Activated CD4-positive, alpha-beta T cell treated with anti-CD3 and anti-CD28 coated beads for 36 hours (primary cell): ENCODE measurements at regions not wholly inside any gene's neighbourhood (a gene's known extent, or its start where the extent isn't known, plus 50 kb on each side); places are given as distances from the start of the nearest gene placed in this dataset.

Experiments
- ATAC-seq: fragments of 200-7000 bp; cut with Tn5 transposase; one replicate; pipeline ENCODE4 v1.10.0; 2021; ENCODE audit warnings: mild to moderate bottlenecking, moderate library complexity
- CTCF ChIA-PET: fragments of 350-600 bp; sonication (Branson Sonifier 250); formaldehyde crosslinking; loops from one replicate; lab custom pipeline; 2021; ENCODE audit warnings: antibody characterized with exemption; lab: Charles Lee
- POLR2A ChIA-PET: fragments of 350-600 bp; sonication (Branson Sonifier 250); formaldehyde crosslinking; loops from one replicate; lab custom pipeline; 2021; ENCODE audit warnings: antibody characterized with exemption, inconsistent platforms; lab: Charles Lee
- DNase-seq: peaks from one replicate; pipeline ENCODE4 v3.0.0-alpha.2; 2020
- H3K27ac Mint-ChIP-seq: one replicate; pipeline ENCODE4 v1.8.0; 2021; ENCODE audit warnings: mixed read lengths
- H3K27me3 Mint-ChIP-seq: one replicate; pipeline ENCODE4 v1.8.0; 2021; ENCODE audit warnings: mixed read lengths
- H3K36me3 Mint-ChIP-seq: one replicate; pipeline ENCODE4 v1.8.0; 2021; ENCODE audit warnings: low read depth, mixed read lengths
- H3K4me1 Mint-ChIP-seq: one replicate; pipeline ENCODE4 v1.8.0; 2021; ENCODE audit warnings: mixed read lengths
- H3K4me3 Mint-ChIP-seq: one replicate; pipeline ENCODE4 v1.8.0; 2021; ENCODE audit warnings: mild to moderate bottlenecking, moderate library complexity, mixed read lengths
- H3K9me3 Mint-ChIP-seq: one replicate; pipeline ENCODE4 v1.8.0; 2021; ENCODE audit warnings: low read depth, mixed read lengths
- intact Hi-C, 2 experiments: fragments of 100-400 bp; cut with DNase I in 1 of 2; cut with micrococcal nuclease in 1 of 2; formaldehyde crosslinking; loops; one replicate each; pipeline versions ENCODE4 v1.14.2 to v1.15.1; 2022 to 2024; cut with DNase I, micrococcal nuclease

DNA sequence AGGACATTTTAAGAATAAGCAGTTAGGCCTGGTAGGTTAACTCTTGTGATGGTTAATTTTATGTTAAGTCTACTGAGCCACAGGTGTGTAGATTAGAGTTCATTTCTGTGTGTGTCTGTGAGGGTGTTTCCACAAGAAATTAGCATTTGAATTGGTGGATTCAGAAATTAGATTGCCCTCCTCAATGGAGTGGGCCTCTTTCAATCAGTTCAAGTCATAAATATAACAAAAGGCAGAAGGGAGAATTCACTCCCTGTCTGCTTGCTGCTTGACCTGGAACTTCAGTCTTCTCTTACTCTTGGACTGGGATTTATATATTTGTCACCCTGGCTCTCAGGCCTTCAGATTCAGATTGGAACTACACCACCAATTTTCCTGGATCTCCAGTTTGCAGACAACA lies 55.3 kb upstream of the POM121L12 start:
- intact Hi-C loops, result no loop called here
- CTCF ChIA-PET, result no interaction called here

DNA sequence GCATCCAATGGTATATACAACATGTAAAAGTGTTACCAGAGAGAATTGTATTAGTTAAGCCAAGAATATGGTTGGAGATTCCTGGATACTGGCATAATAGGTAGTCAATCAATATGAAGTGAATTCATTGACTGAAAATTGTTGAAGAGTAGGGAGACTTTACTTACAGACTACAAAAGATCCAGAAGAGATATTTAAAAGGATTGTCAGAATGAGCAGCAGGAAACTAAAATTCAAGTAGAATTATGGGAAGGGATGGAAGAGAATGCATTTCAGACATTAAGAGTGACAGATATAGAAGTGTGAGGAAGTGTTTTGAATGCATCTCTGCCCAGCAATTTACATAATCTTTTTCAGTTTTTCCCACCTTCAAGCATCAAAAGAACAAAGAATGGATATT lies 62.3 kb upstream of the POM121L12 start:
- CTCF ChIA-PET, result no interaction called here
- POLR2A ChIA-PET, result no interaction called here
- DNase-seq (no peak), ATAC-seq (no peak)
- H3K9me3 Mint-ChIP-seq, result peaks cover 8% of the 10 kb centered on the region
- intact Hi-C loops, result loop anchor here in 1 of 2 experiments (1.0 kb wide), 1 partner anchor 23 kb away; no protein-coding TSS in a partner anchor
- H3K36me3 Mint-ChIP-seq, result no peaks in the 10 kb centered on the region
- no peaks in the 10 kb centered on the region for H3K27me3 Mint-ChIP-seq
- H3K4me1 Mint-ChIP-seq, result no peaks in the 10 kb centered on the region
- H3K4me3 Mint-ChIP-seq, result no peak overlapping the region
- no peak overlapping the region for H3K27ac Mint-ChIP-seq

More for the DNA sequence above, 55.3 kb upstream of the POM121L12 start:
- Mint-ChIP-seq H3K27ac (no peak overlapping the region), H3K4me1 (no peaks in the 10 kb centered on the region), H3K4me3 (no peak overlapping the region), H3K9me3 (peaks cover 13% of the 10 kb centered on the region), H3K27me3 (no peaks in the 10 kb centered on the region), H3K36me3 (no peaks in the 10 kb centered on the region)
- POLR2A ChIA-PET, result no interaction called here
- DNase-seq, result no peak
- ATAC-seq, result no peak

DNA sequence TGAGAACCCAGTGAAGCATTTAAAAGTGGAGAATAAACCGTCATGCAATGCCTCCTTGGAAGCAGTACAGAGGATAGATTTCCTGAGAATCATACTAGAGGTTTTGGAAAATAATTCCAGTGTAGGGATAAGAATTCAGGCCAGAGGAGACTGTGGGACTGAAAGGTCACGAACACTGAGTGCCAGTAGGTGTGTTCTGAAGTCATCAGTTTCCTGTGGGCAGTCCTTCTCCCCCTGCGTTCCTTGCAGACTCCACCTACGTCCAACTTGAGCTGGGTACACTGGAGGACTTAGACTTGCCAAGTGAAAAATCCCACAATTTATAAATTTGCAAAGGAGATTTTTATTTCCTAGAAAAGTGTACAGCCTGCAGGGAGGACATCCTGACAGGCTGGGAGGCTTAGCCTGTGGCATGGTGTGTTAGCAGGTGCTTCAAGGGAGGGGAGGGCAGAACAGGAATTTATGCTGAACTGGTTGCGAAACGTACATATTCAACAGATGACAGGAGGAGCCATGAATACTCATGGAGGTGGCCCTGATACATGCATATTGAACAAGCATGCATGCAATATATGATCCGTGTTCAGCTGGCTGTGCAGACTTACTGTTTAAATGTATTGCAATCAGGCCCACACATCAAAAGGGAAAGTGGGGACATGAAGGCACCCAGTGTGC lies 72.9 kb upstream of the POM121L12 start:
- H3K27ac Mint-ChIP-seq, result no peak overlapping the region
- intact Hi-C loops, result no loop called here
- POLR2A ChIA-PET, result no interaction called here
- H3K27me3 Mint-ChIP-seq, result no peaks in the 10 kb centered on the region
- H3K4me3 Mint-ChIP-seq, result no peak overlapping the region
- peaks cover 7% of the 10 kb centered on the region for H3K9me3 Mint-ChIP-seq
- H3K4me1 Mint-ChIP-seq, result no peaks in the 10 kb centered on the region
- ATAC-seq (no peak), DNase-seq (no peak)
- CTCF ChIA-PET, result no interaction called here
- H3K36me3 Mint-ChIP-seq, result no peaks in the 10 kb centered on the region

DNA sequence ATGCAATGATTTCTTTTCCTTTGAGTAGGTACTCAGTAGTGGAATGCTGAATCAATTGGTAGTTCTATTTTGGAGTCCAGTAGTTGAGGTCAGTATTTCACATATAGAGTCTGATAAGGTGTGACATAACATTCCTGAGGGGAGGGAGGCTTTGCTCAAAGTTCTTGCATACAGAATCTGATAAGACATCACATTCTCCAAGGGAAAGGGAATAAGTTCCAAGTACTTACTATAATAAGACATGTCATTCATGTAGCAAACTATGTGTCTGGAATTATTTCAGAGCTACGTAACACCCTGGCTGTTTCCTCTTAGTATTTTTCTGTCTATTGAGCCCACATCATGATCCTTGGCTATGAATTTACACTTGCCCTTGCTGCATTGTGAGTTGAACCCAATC lies 74.3 kb upstream of the POM121L12 start:
- Mint-ChIP-seq H3K27ac (no peak overlapping the region), H3K4me1 (no peaks in the 10 kb centered on the region), H3K4me3 (no peak overlapping the region), H3K9me3 (peaks cover 13% of the 10 kb centered on the region), H3K36me3 (no peaks in the 10 kb centered on the region), H3K27me3 (no peaks in the 10 kb centered on the region)
- no peak for ATAC-seq
- ChIA-PET POLR2A (no interaction called here), CTCF (no interaction called here)
- intact Hi-C loops, result no loop called here
- no peak for DNase-seq

DNA sequence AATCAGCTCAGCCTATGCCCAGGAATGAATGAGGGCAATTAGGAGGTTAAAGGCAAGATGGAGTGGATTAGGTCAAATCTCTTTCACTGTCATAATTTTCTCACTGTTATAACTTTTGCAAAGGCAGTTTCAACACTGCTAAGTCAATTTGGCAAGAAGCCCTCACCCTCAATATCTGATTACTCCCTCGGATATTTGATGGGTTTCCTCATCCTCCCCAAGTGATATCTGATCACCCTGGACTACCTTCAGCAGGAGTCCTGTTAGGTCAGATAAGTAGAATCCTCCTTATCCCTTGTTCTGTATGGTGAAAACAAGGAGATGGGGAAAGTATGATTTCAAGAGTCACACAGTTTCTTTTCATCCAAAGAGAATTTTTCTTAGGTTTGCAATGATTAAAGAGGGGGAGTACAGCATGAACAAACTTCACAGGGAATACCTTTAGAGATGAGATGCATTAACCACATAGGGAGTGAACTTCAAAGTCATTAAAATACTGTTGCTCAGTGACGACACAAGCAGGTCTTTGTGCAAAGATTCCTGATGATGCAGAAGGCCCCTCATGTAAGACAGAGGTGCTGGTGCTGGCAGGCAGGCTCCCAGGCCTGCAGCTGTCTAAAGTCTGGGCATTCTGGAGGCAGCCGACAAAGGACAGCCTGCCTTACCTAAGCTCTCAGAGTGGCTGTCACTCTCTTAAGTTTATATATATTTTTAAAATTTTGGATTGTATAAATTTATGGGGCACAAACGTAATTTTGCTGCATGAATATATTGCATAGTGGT lies 75.4 kb upstream of the POM121L12 start:
- DNase-seq, result no peak
- intact Hi-C loops, result no loop called here
- ATAC-seq, result no peak
- no peaks in the 10 kb centered on the region for H3K27me3 Mint-ChIP-seq
- H3K9me3 Mint-ChIP-seq, result peaks cover 13% of the 10 kb centered on the region
- CTCF ChIA-PET, result no interaction called here
- H3K36me3 Mint-ChIP-seq, result no peaks in the 10 kb centered on the region
- H3K4me3 Mint-ChIP-seq, result no peak overlapping the region
- H3K4me1 Mint-ChIP-seq, result no peaks in the 10 kb centered on the region
- POLR2A ChIA-PET, result no interaction called here
- H3K27ac Mint-ChIP-seq, result no peak overlapping the region

DNA sequence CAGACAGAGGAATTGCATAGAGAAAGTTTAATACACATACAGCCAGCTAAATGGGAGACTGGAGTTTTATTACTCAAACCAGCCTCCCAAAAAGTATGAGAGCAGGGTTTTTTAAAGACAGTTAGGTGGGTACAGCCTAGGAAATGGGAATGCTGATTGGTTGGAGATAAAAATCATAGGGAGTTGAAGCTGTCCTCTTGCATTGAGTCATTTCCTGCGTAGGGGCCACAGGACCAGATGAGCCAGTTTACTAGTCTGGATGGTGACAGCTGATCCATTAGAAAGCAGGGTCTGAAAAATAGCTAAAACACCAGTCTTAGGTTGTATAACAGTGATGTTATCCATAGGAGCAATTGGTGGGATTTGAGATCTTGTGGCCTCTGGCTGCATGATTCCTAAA lies 76.1 kb upstream of the POM121L12 start:
- Mint-ChIP-seq H3K4me3 (no peak overlapping the region), H3K27me3 (no peaks in the 10 kb centered on the region), H3K9me3 (peaks cover 11% of the 10 kb centered on the region), H3K27ac (no peak overlapping the region), H3K36me3 (no peaks in the 10 kb centered on the region), H3K4me1 (no peaks in the 10 kb centered on the region)
- ChIA-PET CTCF (no interaction called here), POLR2A (no interaction called here)
- intact Hi-C loops, result no loop called here
- ATAC-seq, result no peak
- no peak for DNase-seq

DNA sequence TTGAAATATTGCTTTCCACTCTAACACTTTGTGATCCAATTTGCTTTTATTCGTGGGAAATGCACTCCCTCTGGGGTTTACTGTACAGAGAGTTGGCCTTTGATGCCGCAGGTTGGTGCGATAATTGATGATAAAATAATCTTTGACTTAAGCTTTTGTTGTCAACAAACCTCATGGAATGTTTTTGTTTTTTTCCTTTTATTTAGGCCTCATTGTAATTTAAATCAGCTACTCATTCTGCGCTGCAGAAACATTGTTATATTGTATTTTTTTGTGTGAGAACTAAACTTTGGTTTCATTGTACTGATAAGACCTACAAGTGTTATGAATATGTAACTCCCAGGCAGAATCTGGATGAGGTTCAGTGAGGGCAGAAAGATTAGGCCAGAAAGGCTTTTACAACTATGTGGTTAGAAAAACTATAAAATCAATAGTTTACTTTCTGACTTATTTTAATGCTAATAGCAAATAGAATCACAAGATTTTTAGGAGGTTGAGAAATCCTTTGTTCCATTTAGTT lies 76.8 kb upstream of the POM121L12 start:
- DNase-seq, result no peak
- ATAC-seq, result no peak
- Mint-ChIP-seq H3K27ac (no peak overlapping the region), H3K27me3 (no peaks in the 10 kb centered on the region), H3K4me1 (no peaks in the 10 kb centered on the region), H3K4me3 (no peak overlapping the region), H3K36me3 (no peaks in the 10 kb centered on the region), H3K9me3 (peaks cover 12% of the 10 kb centered on the region)
- ChIA-PET CTCF (no interaction called here), POLR2A (no interaction called here)
- intact Hi-C loops, result no loop called here

DNA sequence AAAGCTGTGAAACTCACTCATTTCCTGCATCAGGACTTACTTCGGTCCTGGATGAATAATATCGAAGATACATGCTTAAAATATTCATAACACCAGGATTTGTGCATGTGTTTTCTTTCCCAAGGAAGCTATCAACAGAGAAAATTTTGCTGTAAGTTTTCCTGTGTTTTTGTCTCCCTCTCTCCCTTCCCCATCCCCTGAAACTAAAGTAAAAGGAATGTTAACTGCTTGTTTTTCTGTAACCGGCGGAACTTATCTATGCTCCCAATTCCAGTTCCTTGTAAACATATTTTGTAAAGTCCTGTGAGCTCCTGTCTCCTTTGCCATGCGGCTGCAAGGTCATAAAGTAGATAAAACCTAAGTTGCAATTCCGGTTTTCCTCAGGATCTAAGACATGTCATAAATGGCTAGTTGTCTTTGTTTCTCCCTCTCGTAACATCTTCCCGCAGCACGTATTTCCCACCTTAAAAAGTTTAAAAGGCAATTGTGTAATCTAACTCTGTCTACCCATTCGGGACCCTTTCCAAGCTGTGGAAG lies 79.0 kb upstream of the POM121L12 start:
- CTCF ChIA-PET, result interaction anchor here (0.7 to 1.3 kb wide), 2 partner anchors 9 to 20 kb away, joined by 3 read pairs; no protein-coding TSS in a partner anchor
- Mint-ChIP-seq H3K4me3 (no peak overlapping the region), H3K36me3 (no peaks in the 10 kb centered on the region), H3K9me3 (peaks cover 9% of the 10 kb centered on the region), H3K4me1 (no peaks in the 10 kb centered on the region), H3K27ac (no peak overlapping the region), H3K27me3 (no peaks in the 10 kb centered on the region)
- no peak for DNase-seq
- intact Hi-C loops, result no loop called here
- no peak for ATAC-seq
- POLR2A ChIA-PET, result no interaction called here

DNA sequence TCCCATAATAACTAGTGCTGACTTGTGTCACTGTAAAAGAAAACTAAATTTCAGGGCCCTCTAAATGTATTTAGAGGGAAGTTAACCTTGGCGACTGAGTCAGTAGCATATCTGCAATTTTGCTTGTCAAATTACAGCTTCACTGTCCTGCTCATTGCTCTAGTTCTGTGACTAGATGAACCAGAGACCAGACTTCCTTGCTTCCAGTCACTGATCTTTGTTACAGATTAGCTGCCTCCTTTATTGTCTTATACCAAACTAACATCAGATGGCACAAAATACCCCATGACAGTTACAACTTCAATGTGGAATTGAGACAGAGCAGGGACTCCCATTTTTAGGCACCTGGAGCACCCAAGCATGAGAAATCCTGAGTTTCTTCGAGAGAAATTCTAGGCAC lies 79.9 kb upstream of the POM121L12 start:
- ChIA-PET CTCF (interaction anchor here (0.7 kb wide), 1 partner anchor 8 kb away, joined by 3 read pairs; no protein-coding TSS in a partner anchor), POLR2A (no interaction called here)
- intact Hi-C loops, result no loop called here
- Mint-ChIP-seq H3K27me3 (no peaks in the 10 kb centered on the region), H3K9me3 (peaks cover 7% of the 10 kb centered on the region), H3K36me3 (no peaks in the 10 kb centered on the region), H3K4me1 (no peaks in the 10 kb centered on the region), H3K4me3 (no peak overlapping the region), H3K27ac (no peak overlapping the region)
- no peak for ATAC-seq
- DNase-seq, result no peak

DNA sequence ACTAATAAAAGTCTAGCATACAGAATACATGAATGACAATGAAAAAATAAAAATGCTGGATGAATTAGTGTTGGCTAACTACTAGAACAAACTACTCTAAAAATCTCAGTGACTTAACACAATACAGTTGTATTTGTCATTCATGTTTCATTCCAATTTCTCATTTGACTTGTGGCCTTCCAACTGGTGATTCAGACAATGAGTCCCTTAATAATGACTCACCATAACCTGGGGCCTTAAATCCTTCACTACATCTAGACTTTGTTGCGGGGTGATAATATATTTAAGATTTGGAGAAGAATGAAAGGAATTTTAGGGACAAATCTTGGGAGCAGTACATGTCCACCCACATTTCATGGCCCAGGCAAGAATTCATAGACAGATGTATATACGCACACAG lies 90.5 kb upstream of the POM121L12 start:
- H3K4me1 Mint-ChIP-seq, result no peaks in the 10 kb centered on the region
- peaks cover 12% of the 10 kb centered on the region for H3K9me3 Mint-ChIP-seq
- intact Hi-C loops, result no loop called here
- H3K36me3 Mint-ChIP-seq, result no peaks in the 10 kb centered on the region
- DNase-seq (no peak), ATAC-seq (no peak)
- POLR2A ChIA-PET, result no interaction called here
- H3K27me3 Mint-ChIP-seq, result no peaks in the 10 kb centered on the region
- CTCF ChIA-PET, result no interaction called here
- no peak overlapping the region for H3K4me3 Mint-ChIP-seq
- H3K27ac Mint-ChIP-seq, result no peak overlapping the region

DNA sequence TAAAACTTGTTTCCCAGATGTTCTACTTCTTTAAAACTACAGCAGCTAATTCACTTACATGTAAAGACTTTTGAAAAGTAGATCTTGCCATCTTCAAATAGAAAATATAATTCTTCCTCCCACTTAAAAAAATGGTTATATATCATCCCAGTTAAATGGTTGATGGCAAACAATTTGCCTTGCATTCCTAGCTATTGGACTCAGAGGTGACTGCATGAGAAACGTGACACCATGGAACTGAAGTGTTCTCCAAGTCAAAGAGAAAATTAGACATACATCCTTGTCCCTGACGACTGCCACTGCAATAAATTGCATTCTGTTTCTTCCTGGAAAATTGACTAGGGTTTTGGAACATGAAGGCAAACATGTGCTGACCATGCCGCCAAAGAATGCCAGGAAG lies 95.0 kb upstream of the POM121L12 start:
- H3K4me1 Mint-ChIP-seq, result no peaks in the 10 kb centered on the region
- H3K4me3 Mint-ChIP-seq, result no peak overlapping the region
- ChIA-PET CTCF (no interaction called here), POLR2A (no interaction called here)
- intact Hi-C loops, result no loop called here
- no peaks in the 10 kb centered on the region for H3K36me3 Mint-ChIP-seq
- H3K27me3 Mint-ChIP-seq, result no peaks in the 10 kb centered on the region
- H3K27ac Mint-ChIP-seq, result no peak overlapping the region
- DNase-seq (no peak), ATAC-seq (no peak)
- H3K9me3 Mint-ChIP-seq, result peaks cover 12% of the 10 kb centered on the region
